ENCODE measurements at regions not wholly inside any gene's neighbourhood (a gene's known extent, or its start where the extent isn't known, plus 50 kb on each side); places are given as distances from the start of the nearest gene placed in this dataset.

DNA sequence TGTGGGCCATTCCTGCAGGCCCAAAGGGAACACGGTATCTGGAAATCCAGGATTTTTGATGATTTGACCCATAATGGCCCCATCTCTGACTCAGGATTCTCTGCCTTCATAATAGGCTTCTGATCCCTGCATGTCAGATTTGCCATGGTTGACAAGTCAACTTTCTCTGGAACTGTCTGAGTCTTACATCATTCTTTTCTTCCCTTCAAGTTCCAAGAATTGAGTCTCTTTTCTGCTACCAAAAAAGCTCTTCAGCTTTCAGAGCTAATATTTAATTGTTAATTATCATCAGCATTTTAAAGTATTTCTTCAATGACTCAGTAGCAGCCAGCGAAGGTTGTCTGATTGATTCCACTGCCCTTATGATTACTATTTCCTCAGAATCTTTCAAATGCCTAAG lies 244.4 kb upstream of the COL8A1 start:
- CTCF ChIA-PET, result interaction anchor here (0.6 kb wide), 1 partner anchor 67 kb away, joined by 3 read pairs; no protein-coding TSS in a partner anchor
- DNase-seq (ENCODE audit: low spot score), result no peak
- no peak overlapping the region for H3K27ac ChIP-seq
- POLR2A ChIA-PET (ENCODE audit: low non-redundant PET), result no interaction called here
- TF ChIP-seq, protein P1, sequence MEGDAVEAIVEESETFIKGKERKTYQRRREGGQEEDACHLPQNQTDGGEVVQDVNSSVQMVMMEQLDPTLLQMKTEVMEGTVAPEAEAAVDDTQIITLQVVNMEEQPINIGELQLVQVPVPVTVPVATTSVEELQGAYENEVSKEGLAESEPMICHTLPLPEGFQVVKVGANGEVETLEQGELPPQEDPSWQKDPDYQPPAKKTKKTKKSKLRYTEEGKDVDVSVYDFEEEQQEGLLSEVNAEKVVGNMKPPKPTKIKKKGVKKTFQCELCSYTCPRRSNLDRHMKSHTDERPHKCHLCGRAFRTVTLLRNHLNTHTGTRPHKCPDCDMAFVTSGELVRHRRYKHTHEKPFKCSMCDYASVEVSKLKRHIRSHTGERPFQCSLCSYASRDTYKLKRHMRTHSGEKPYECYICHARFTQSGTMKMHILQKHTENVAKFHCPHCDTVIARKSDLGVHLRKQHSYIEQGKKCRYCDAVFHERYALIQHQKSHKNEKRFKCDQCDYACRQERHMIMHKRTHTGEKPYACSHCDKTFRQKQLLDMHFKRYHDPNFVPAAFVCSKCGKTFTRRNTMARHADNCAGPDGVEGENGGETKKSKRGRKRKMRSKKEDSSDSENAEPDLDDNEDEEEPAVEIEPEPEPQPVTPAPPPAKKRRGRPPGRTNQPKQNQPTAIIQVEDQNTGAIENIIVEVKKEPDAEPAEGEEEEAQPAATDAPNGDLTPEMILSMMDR (conservative IDR thresholded peaks at IDR 0.05; ENCODE audit: low read depth), result no peak

DNA sequence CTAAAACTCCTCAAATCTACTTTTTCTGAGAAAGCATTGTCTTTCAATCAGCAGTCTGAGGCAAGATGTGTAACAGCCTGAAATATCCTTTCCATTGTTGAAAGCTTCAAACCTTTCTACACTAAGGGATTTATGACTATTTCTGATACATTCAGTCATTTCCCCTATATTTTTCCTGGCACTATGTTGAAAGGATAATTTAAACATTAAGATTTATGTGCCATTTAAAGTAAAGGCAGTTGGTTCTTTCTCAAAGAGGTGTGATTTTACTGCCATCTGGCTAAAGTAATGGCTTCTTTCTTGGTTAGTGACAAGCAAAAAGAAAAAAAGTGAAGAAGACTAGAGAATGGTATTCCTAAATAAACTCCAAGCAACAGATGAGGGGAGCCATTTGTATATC lies 249.6 kb upstream of the COL8A1 start:
- TF ChIP-seq, protein P1 (conservative IDR thresholded peaks at IDR 0.05; ENCODE audit: low read depth), result no peak
- CTCF ChIA-PET, result no interaction called here
- H3K27ac ChIP-seq, result no peak overlapping the region
- DNase-seq (ENCODE audit: low spot score), result no peak
- POLR2A ChIA-PET (ENCODE audit: low non-redundant PET), result no interaction called here

DNA sequence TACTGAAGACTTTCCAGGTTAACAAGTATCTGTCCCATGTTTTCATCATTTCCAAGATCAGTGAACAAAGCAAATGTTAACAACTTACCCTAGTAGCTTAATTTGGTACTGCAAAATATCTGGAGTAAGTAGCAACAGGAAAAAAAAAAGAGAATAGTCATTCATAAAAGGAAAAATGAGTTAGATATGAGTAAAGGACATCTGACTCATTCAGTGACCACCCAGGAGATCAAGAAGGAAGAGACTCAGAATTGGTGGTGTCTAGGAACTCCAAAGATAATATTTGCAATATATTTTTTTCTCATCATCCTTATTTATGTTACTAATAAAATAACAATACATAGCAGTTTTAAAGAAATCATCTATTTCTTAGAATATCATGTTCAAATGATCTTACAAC lies 253.8 kb upstream of the COL8A1 start:
- DNase-seq (ENCODE audit: low spot score), result no peak
- ChIA-PET CTCF (no interaction called here), POLR2A (ENCODE audit: low non-redundant PET) (no interaction called here)
- no peak overlapping the region for H3K27ac ChIP-seq
- TF ChIP-seq, protein P1 (conservative IDR thresholded peaks at IDR 0.05; ENCODE audit: low read depth), result no peak

DNA sequence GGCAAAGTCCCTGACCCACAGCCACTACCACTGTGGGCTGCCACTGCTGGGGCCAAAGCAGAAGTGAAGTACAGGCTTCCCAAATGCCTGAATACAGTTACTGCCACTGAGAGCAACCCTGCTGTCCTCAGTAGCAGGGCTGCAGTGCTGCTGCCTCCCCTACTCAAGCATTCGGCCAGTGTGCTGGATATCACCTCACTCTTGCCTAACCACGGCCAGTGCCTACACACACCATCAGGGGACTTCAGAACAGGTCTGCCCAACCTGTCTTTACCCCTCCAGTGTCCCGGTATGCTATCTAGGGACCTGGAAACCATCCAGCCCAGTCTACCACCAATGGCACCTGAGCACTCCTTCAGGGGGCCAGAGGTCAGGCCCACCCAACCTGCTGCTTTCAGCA lies 261.5 kb upstream of the COL8A1 start:
- no peak for DNase-seq (ENCODE audit: low spot score)
- TF ChIP-seq, protein P1 (conservative IDR thresholded peaks at IDR 0.05; ENCODE audit: low read depth), result no peak
- H3K27ac ChIP-seq, result no peak overlapping the region
- ChIA-PET CTCF (no interaction called here), POLR2A (ENCODE audit: low non-redundant PET) (no interaction called here)

DNA sequence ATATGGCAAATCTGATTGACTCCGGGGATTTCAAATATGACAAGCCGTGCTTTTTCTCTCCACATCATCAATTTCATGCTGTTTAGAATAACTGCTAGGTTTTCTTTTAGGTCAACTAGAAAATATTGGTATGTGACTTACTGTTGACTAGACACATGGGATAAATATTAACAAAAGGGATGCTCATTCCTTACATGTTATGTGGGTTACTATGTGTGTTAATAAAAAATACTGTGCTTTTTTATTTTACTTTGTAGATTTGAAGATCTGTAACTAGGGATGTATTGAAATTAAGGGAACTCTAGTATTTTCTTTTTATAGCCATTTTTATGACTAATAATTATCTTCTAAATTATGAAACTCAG lies 264.6 kb upstream of the COL8A1 start:
- H3K27ac ChIP-seq, result no peak overlapping the region
- TF ChIP-seq, protein P1 (conservative IDR thresholded peaks at IDR 0.05; ENCODE audit: low read depth), result no peak
- no peak for DNase-seq (ENCODE audit: low spot score)
- ChIA-PET CTCF (no interaction called here), POLR2A (ENCODE audit: low non-redundant PET) (no interaction called here)

DNA sequence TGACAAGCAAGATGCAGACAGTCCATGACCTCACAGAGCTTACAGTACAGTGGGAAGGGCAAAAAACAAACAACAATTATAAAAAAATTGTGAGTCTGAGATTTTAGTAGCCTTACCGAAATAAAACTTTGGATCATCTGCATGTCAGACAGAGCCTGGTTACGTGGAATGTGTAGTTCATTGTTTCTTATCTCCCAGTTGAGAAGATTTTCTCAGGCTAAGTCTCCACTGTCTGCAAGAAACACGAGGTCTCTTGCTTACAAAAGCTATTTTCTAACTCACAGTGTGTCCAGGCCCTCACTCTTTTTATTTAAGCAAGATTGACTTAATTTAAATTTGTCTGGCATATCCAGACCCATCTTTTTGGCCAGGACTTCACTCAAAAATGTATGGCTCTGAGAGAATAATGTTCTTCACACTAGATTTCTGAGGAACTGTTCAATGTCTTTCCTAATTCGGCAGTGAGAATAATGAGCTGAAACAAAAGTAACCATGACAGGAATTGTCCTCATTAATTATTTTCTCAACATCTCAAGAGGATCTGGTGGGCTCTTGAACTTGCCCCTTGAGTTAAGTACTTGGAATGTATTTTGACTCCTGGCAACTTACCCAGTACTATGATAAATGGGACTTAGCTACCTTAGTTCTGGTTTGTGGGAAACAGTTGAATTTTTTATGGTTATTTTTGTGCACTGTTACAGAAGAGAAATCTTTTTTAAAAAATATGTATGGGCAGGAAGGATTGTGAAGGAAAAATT lies 265.1 kb upstream of the COL8A1 start:
- TF ChIP-seq, protein P1 (conservative IDR thresholded peaks at IDR 0.05; ENCODE audit: low read depth), result no peak
- DNase-seq (ENCODE audit: low spot score), result no peak
- CTCF ChIA-PET, result no interaction called here
- H3K27ac ChIP-seq, result no peak overlapping the region
- POLR2A ChIA-PET (ENCODE audit: low non-redundant PET), result no interaction called here

Measured in RWPE1 (cell line).